ENCODE measurements at regions not wholly inside any gene's neighbourhood (a gene's known extent, or its start where the extent isn't known, plus 50 kb on each side); places are given as distances from the start of the nearest gene placed in this dataset.
"Not testable (repeated sequence)": the region's sequence is repeated elsewhere in the genome, so short reads cannot be mapped to it uniquely, and the experiment has no call there.

- DNase-seq, result no peak
These were observed 56.9 kb upstream of the GSC start for GRCh38 chr14:94826774-94827173.

- DNase-seq, result no peak
These were observed 53.8 kb upstream of the GSC start for GRCh38 chr14:94823556-94824341.

- DNase-seq, result no peak
These were observed 51.8 kb upstream of the GSC start for GRCh38 chr14:94821705-94822104.

GRCh38 chr14:94820932-94821331 lies 51.0 kb upstream of the GSC start:
- not testable (repeated sequence) for DNase-seq

Measured in MV-4-11 (cell line).